Neural cell (in vitro differentiated cells): ENCODE measurements at regions not wholly inside any gene's neighbourhood (a gene's known extent, or its start where the extent isn't known, plus 50 kb on each side); places are given as distances from the start of the nearest gene placed in this dataset.

Experiments
- H2AFZ ChIP-seq: fragments of 200-600, 300-800 bp; sonication (generic), shearing (Covaris generic); 2 replicates; pipeline ENCODE4 v1.6.0; 2014; ENCODE audit warnings: low read depth, mild to moderate bottlenecking, antibody characterized with exemption, low read length, moderate library complexity
- H3F3A ChIP-seq: fragments of 200-600 bp; shearing (Covaris generic); 2 replicates; pipeline ENCODE4 v1.6.1; 2016; ENCODE audit warnings: mild to moderate bottlenecking, moderate library complexity, mixed read lengths, antibody characterized with exemption, low read length; ENCODE audit not compliant: insufficient read depth, poor library complexity, severe bottlenecking
- H3K27ac ChIP-seq: fragments of 200-600, 300-800 bp; sonication (generic), shearing (Covaris generic); 2 replicates; pipeline ENCODE4 v1.5.1; 2014; ENCODE audit warnings: mild to moderate bottlenecking, low read length, moderate library complexity
- H3K27me3 ChIP-seq: fragments of 300-800, 200-600 bp; sonication (generic), shearing (Covaris generic); 2 replicates; pipeline ENCODE4 v1.6.0; 2014; ENCODE audit warnings: mild to moderate bottlenecking, low read depth, low read length, moderate library complexity; ENCODE audit not compliant: insufficient read depth
- H3K36me3 ChIP-seq: fragments of 300-800, 200-600 bp; sonication (generic), shearing (Covaris generic); 2 replicates; pipeline ENCODE4 v1.5.1; 2014; ENCODE audit warnings: mild to moderate bottlenecking, antibody characterized with exemption, low read length, moderate library complexity; ENCODE audit not compliant: insufficient read depth
- H3K4me2 ChIP-seq: fragments of 300-800, 200-600 bp; sonication (generic), shearing (Covaris generic); 2 replicates; pipeline ENCODE4 v1.6.0; 2014; ENCODE audit warnings: mild to moderate bottlenecking, low read length
- H3K4me3 ChIP-seq: fragments of 300-800, 200-600 bp; sonication (generic), shearing (Covaris generic); 2 replicates; pipeline ENCODE4 v1.5.1; 2014; ENCODE audit warnings: mild to moderate bottlenecking, low read length, moderate library complexity
- H3K79me2 ChIP-seq: fragments of 200-600 bp; shearing (Covaris generic); replicated peaks from 2 replicates; pipeline ENCODE4 v1.6.0; 2014; ENCODE audit warnings: mild to moderate bottlenecking, low read length, moderate library complexity; ENCODE audit not compliant: insufficient read depth
- H3K9ac ChIP-seq: fragments of 300-800, 200-600 bp; sonication (generic), shearing (Covaris generic); 2 replicates; pipeline ENCODE4 v1.6.1; 2016; ENCODE audit warnings: mild to moderate bottlenecking, low read length, mixed read lengths
- H3K9me2 ChIP-seq: fragments of 200-600 bp; shearing (Covaris generic); 2 replicates; pipeline ENCODE4 v1.6.1; 2016; ENCODE audit warnings: mild to moderate bottlenecking, low read length, mixed read lengths; ENCODE audit not compliant: insufficient read depth
- H3K9me3 ChIP-seq: fragments of 200-600, 300-800 bp; sonication (generic), shearing (Covaris generic); 2 replicates; pipeline ENCODE4 v1.6.1; 2016; ENCODE audit warnings: mild to moderate bottlenecking, mixed run types, low read length, moderate library complexity, mixed read lengths
- H4K20me1 ChIP-seq: fragments of 200-600 bp; shearing (Covaris generic); 2 replicates; pipeline ENCODE4 v1.6.1; 2016; ENCODE audit warnings: mild to moderate bottlenecking, mixed run types; ENCODE audit not compliant: insufficient read depth
- EP300 ChIP-seq: fragments of 450-650 bp; conservative IDR thresholded peaks from 2 replicates; pipeline ENCODE4 v1.6.1; 2014; ENCODE audit warnings: antibody characterized with exemption, mild to moderate bottlenecking, moderate library complexity; ENCODE audit not compliant: poor library complexity, severe bottlenecking
- EZH2 ChIP-seq: fragments of 200-600, 300-800 bp; shearing (Covaris generic), sonication (generic); IDR thresholded peaks from 2 replicates; pipeline ENCODE4 v1.6.1; 2014; ENCODE audit warnings: antibody characterized with exemption, low read length, borderline replicate concordance, mild to moderate bottlenecking; ENCODE audit not compliant: insufficient read depth, poor library complexity, severe bottlenecking
- MXI1 ChIP-seq: fragments of 450-650 bp; conservative IDR thresholded peaks from 2 replicates; pipeline ENCODE4 v1.6.1; 2014; ENCODE audit warnings: antibody characterized with exemption, mild to moderate bottlenecking; ENCODE audit not compliant: poor library complexity, severe bottlenecking
- POLR2AphosphoS5 ChIP-seq: IDR thresholded peaks from 2 replicates; pipeline ENCODE4 v1.6.1; 2012
- RAD21 ChIP-seq: fragments of 450-650 bp; conservative IDR thresholded peaks from 2 replicates; pipeline ENCODE4 v1.6.1; 2014; ENCODE audit warnings: antibody characterized with exemption, mild to moderate bottlenecking, moderate library complexity
- SMC3 ChIP-seq: fragments of 450-650 bp; conservative IDR thresholded peaks from 2 replicates; pipeline ENCODE4 v1.6.1; 2014; ENCODE audit warnings: antibody characterized with exemption, mild to moderate bottlenecking, moderate library complexity; ENCODE audit not compliant: poor library complexity
- TAF1 ChIP-seq: IDR thresholded peaks from 2 replicates; pipeline ENCODE4 v1.6.1; 2012; ENCODE audit warnings: low read depth
- TF ChIP-seq, protein P1 (sequence below): IDR thresholded peaks from 2 replicates; pipeline ENCODE4 v1.6.1; 2012; ENCODE audit warnings: borderline replicate concordance
- TF ChIP-seq, protein P2 (sequence below): fragments of 450-650 bp; IDR thresholded peaks from 2 replicates; pipeline ENCODE4 v1.5.1; 2014; ENCODE audit warnings: antibody characterized with exemption, mild to moderate bottlenecking, moderate library complexity; ENCODE audit not compliant: poor library complexity, severe bottlenecking

DNA sequence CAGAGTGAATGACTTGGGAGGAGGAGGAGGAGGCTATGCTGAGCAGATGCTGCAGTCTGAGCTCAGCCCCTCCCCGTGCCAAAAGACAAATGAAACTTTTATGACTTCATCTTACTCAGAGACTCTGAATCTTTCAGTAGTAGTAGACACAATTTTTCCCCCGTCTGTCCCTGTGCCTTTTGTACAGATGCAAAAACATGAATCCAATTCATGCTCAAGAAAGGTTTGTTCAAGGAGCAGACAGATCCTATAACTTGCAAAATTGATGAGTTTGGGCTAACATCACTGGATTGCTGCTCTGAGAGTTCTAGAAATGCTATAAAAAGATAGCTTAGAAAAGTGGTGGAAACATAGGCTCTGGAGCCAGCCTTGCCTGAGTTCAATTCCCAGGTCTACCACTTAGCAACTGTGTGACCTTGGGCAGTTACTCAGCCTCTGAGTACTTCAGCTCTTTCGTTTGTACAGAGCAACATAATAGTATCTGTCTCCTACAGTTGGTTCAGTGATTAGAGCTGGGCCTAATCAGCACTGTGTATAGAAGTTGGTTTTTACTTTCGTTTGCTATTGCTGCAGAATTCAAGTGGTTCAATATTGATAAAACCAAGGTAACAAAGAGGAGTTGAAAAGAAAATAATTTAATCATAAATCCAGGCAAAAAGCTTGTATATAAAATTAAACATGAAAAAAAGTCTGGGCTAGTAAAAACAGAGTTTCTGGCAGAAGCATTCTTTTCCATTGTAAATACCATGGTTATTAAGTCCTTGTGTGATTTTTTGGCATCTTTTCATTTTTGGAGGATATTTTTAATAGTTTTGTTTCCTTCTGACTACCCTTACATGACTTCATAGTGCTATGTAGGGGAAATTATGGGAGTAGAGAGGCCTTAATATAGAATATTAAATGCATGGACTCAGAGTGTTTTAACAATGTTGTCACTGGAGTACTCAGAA is 174.2 kb upstream of the ZNF32 start:
- H3K36me3 ChIP-seq: no peaks in the 10 kb centered on the region
- no peaks in the 10 kb centered on the region for H3K9me2 ChIP-seq
- no peaks in the 10 kb centered on the region for H3F3A ChIP-seq
- TF ChIP-seq, protein P1, sequence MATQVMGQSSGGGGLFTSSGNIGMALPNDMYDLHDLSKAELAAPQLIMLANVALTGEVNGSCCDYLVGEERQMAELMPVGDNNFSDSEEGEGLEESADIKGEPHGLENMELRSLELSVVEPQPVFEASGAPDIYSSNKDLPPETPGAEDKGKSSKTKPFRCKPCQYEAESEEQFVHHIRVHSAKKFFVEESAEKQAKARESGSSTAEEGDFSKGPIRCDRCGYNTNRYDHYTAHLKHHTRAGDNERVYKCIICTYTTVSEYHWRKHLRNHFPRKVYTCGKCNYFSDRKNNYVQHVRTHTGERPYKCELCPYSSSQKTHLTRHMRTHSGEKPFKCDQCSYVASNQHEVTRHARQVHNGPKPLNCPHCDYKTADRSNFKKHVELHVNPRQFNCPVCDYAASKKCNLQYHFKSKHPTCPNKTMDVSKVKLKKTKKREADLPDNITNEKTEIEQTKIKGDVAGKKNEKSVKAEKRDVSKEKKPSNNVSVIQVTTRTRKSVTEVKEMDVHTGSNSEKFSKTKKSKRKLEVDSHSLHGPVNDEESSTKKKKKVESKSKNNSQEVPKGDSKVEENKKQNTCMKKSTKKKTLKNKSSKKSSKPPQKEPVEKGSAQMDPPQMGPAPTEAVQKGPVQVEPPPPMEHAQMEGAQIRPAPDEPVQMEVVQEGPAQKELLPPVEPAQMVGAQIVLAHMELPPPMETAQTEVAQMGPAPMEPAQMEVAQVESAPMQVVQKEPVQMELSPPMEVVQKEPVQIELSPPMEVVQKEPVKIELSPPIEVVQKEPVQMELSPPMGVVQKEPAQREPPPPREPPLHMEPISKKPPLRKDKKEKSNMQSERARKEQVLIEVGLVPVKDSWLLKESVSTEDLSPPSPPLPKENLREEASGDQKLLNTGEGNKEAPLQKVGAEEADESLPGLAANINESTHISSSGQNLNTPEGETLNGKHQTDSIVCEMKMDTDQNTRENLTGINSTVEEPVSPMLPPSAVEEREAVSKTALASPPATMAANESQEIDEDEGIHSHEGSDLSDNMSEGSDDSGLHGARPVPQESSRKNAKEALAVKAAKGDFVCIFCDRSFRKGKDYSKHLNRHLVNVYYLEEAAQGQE: no peak
- TF ChIP-seq, protein P2, sequence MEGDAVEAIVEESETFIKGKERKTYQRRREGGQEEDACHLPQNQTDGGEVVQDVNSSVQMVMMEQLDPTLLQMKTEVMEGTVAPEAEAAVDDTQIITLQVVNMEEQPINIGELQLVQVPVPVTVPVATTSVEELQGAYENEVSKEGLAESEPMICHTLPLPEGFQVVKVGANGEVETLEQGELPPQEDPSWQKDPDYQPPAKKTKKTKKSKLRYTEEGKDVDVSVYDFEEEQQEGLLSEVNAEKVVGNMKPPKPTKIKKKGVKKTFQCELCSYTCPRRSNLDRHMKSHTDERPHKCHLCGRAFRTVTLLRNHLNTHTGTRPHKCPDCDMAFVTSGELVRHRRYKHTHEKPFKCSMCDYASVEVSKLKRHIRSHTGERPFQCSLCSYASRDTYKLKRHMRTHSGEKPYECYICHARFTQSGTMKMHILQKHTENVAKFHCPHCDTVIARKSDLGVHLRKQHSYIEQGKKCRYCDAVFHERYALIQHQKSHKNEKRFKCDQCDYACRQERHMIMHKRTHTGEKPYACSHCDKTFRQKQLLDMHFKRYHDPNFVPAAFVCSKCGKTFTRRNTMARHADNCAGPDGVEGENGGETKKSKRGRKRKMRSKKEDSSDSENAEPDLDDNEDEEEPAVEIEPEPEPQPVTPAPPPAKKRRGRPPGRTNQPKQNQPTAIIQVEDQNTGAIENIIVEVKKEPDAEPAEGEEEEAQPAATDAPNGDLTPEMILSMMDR: no peak
- no peak for TF ChIP-seq RAD21
- TF ChIP-seq TAF1: no peak
- no peak for TF ChIP-seq SMC3
- no peak for TF ChIP-seq EP300
- H3K4me2 ChIP-seq: no peak overlapping the region
- H2AFZ ChIP-seq: no peak overlapping the region
- no peak overlapping the region for H3K27ac ChIP-seq
- no peaks in the 10 kb centered on the region for H3K79me2 ChIP-seq
- H3K9me3 ChIP-seq: no peaks in the 10 kb centered on the region
- no peaks in the 10 kb centered on the region for H3K27me3 ChIP-seq
- no peak overlapping the region for H3K9ac ChIP-seq
- no peak overlapping the region for H3K4me3 ChIP-seq
- H4K20me1 ChIP-seq: no peaks in the 10 kb centered on the region

DNA sequence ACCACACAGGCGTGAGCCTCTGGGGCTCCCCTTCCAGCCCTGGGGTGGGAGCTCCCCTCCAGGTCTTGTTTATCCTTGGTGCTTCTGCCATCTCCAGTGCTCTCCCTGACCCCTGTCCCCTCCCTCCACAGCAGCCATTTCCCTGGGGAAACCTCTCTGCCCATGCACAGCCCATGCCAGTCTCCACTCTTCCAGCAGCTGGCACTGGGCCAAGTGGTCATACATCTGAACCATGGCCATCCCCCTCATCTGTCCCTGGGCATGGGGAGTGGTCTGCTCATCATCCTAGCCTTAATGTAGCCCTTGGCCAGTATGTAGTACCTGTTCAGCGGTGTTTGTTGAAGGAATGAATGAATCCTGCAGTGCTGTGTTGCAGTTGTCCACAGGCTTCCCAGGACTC is 172.4 kb upstream of the ZNF32 start:
- no peak overlapping the region for H3K4me2 ChIP-seq
- H3K27ac ChIP-seq: no peak overlapping the region
- H3K9me2 ChIP-seq: no peaks in the 10 kb centered on the region
- no peaks in the 10 kb centered on the region for H4K20me1 ChIP-seq
- no peaks in the 10 kb centered on the region for H3F3A ChIP-seq
- no peak overlapping the region for H3K4me3 ChIP-seq
- TF ChIP-seq RAD21 (no peak), SMC3 (no peak), MXI1 (no peak), EZH2 (no peak), POLR2AphosphoS5 (no peak), EP300 (no peak), TAF1 (no peak)
- TF ChIP-seq, protein P1: no peak
- TF ChIP-seq, protein P2: no peak
- no peaks in the 10 kb centered on the region for H3K36me3 ChIP-seq
- no peak overlapping the region for H3K9ac ChIP-seq
- no peaks in the 10 kb centered on the region for H3K9me3 ChIP-seq
- no peak overlapping the region for H2AFZ ChIP-seq
- H3K27me3 ChIP-seq: no peaks in the 10 kb centered on the region
- no peaks in the 10 kb centered on the region for H3K79me2 ChIP-seq
